Hepatocyte (in vitro differentiated cells): ENCODE measurements at regions not wholly inside any gene's neighbourhood (a gene's known extent, or its start where the extent isn't known, plus 50 kb on each side); places are given as distances from the start of the nearest gene placed in this dataset.

ENCODE experiments used
- DNase-seq: peaks from one replicate; pipeline ENCODE4 v3.0.0-alpha.2; 2016; ENCODE audit warnings: low spot score
- H2AFZ ChIP-seq: fragments of 200-600 bp; sonication (generic); 2 replicates; pipeline ENCODE4 v1.6.0; 2016; ENCODE audit warnings: antibody characterized with exemption, mild to moderate bottlenecking
- H3K27ac ChIP-seq: fragments of 200-600 bp; sonication (generic); 2 replicates; pipeline ENCODE4 v1.5.1; 2016; ENCODE audit warnings: mild to moderate bottlenecking
- H3K27me3 ChIP-seq: fragments of 200-600 bp; sonication (generic); 2 replicates; pipeline ENCODE4 v1.6.1; 2016
- H3K36me3 ChIP-seq: fragments of 200-600 bp; sonication (generic); replicated peaks from 2 replicates; pipeline ENCODE4 v1.5.1; 2016; ENCODE audit warnings: low read depth; ENCODE audit not compliant: insufficient read depth
- H3K4me1 ChIP-seq: fragments of 200-600 bp; sonication (generic); 2 replicates; pipeline ENCODE4 v1.5.1; 2016; ENCODE audit warnings: mild to moderate bottlenecking, moderate library complexity; ENCODE audit not compliant: insufficient read depth
- H3K4me2 ChIP-seq: fragments of 200-600 bp; sonication (generic); 2 replicates; pipeline ENCODE4 v1.6.0; 2016
- H3K4me3 ChIP-seq: fragments of 200-600 bp; sonication (generic); 2 replicates; pipeline ENCODE4 v1.5.1; 2016; ENCODE audit warnings: mild to moderate bottlenecking
- H3K79me2 ChIP-seq: fragments of 200-600 bp; sonication (generic); 2 replicates; pipeline ENCODE4 v1.6.0; 2017; ENCODE audit warnings: mild to moderate bottlenecking
- H3K9me2 ChIP-seq: fragments of 200-600 bp; sonication (generic); replicated peaks from 2 replicates; pipeline ENCODE4 v1.6.0; 2017; ENCODE audit warnings: mild to moderate bottlenecking; ENCODE audit not compliant: insufficient read depth
- H3K9me3 ChIP-seq: fragments of 200-600 bp; sonication (generic); 2 replicates; pipeline ENCODE4 v1.5.1; 2016; ENCODE audit warnings: low read depth, mild to moderate bottlenecking
- H4K20me1 ChIP-seq: fragments of 200-600 bp; sonication (generic); 2 replicates; pipeline ENCODE4 v1.6.0; 2016; ENCODE audit warnings: mild to moderate bottlenecking; ENCODE audit not compliant: insufficient read depth, poor library complexity, severe bottlenecking
- CTCF ChIP-seq: fragments of 200-600 bp; sonication (generic); IDR thresholded peaks from 2 replicates; pipeline ENCODE4 v1.5.1; 2016; ENCODE audit warnings: antibody characterized with exemption, mild to moderate bottlenecking; ENCODE audit not compliant: poor library complexity
- EZH2 ChIP-seq: fragments of 200-600 bp; sonication (generic); IDR thresholded peaks from 2 replicates; pipeline ENCODE4 v1.6.1; 2016; ENCODE audit warnings: antibody characterized with exemption, mild to moderate bottlenecking, borderline replicate concordance
- EZH2phosphoT487 ChIP-seq: fragments of 200-600 bp; sonication (generic); IDR thresholded peaks from one replicate; pipeline ENCODE4 v1.6.1; 2018; ENCODE audit warnings: antibody characterized with exemption, mild to moderate bottlenecking, low read depth, moderate library complexity; ENCODE audit not compliant: unreplicated experiment, severe bottlenecking
- whole genome bisulfite sequencing: methylation state at CpG from one replicate; pipeline ENCODE4 v1.1.6; 2016; ENCODE audit warnings: low lambda C conversion rate; ENCODE audit errors: missing lambda C conversion rate; 5-methylcytosine and 5-hydroxymethylcytosine counted together

GRCh38 chr10:60467202-60467546 lies 77.5 kb upstream of the ANK3 start:
- no peak overlapping the region for H3K4me2 ChIP-seq
- no peaks in the 10 kb centered on the region for H3K36me3 ChIP-seq
- H3K79me2 ChIP-seq = no peaks in the 10 kb centered on the region
- H3K4me3 ChIP-seq = no peak overlapping the region
- H3K9me2 ChIP-seq = no peaks in the 10 kb centered on the region
- no peak for TF ChIP-seq EZH2
- no peak for TF ChIP-seq CTCF
- no peak for TF ChIP-seq EZH2phosphoT487
- no peaks in the 10 kb centered on the region for H3K4me1 ChIP-seq
- WGBS = 78% methylated on average over 3 of the region's 3 CpGs
- no peak overlapping the region for H3K27ac ChIP-seq
- H3K27me3 ChIP-seq = no peaks in the 10 kb centered on the region
- no peaks in the 10 kb centered on the region for H3K9me3 ChIP-seq
- no peak for DNase-seq
- H2AFZ ChIP-seq = no peak overlapping the region
- H4K20me1 ChIP-seq = no peaks in the 10 kb centered on the region

GRCh38 chr10:60466267-60467201 lies 76.9 kb upstream of the ANK3 start:
- Histone ChIP-seq H3K27me3 (no peaks in the 10 kb centered on the region), H3K4me1 (no peaks in the 10 kb centered on the region), H3K79me2 (no peaks in the 10 kb centered on the region), H2AFZ (no peak overlapping the region), H3K4me3 (no peak overlapping the region), H4K20me1 (no peaks in the 10 kb centered on the region), H3K4me2 (no peak overlapping the region), H3K27ac (no peak overlapping the region), H3K9me2 (no peaks in the 10 kb centered on the region), H3K9me3 (no peaks in the 10 kb centered on the region), H3K36me3 (no peaks in the 10 kb centered on the region)
- no peak for DNase-seq
- TF ChIP-seq EZH2phosphoT487 (no peak), CTCF (no peak), EZH2 (no peak)
- 72% methylated on average over 4 of the region's 4 CpGs for WGBS

GRCh38 chr10:60465801-60466200 lies 76.1 kb upstream of the ANK3 start:
- Histone ChIP-seq H3K36me3 (no peaks in the 10 kb centered on the region), H2AFZ (no peak overlapping the region), H3K9me3 (no peaks in the 10 kb centered on the region), H3K4me2 (no peak overlapping the region), H3K9me2 (no peaks in the 10 kb centered on the region), H4K20me1 (no peaks in the 10 kb centered on the region), H3K79me2 (no peaks in the 10 kb centered on the region), H3K27me3 (no peaks in the 10 kb centered on the region), H3K4me3 (no peak overlapping the region), H3K4me1 (no peaks in the 10 kb centered on the region), H3K27ac (no peak overlapping the region)
- WGBS = 80% methylated on average over 2 of the region's 2 CpGs
- TF ChIP-seq EZH2phosphoT487 (no peak), EZH2 (no peak), CTCF (no peak)
- no peak for DNase-seq
